Activated CD4-positive, alpha-beta T cell treated with anti-CD3 and anti-CD28 coated beads, Interleukin-2, Interleukin-4, amounts not matched to agents 100 ng/mL and 50 ng/mL, durations not matched to agents 16 hours and 8 hours (primary cell): ENCODE measurements at regions not wholly inside any gene's neighbourhood (a gene's known extent, or its start where the extent isn't known, plus 50 kb on each side); places are given as distances from the start of the nearest gene placed in this dataset.

Experiments
- DNase-seq: peaks from one replicate; pipeline ENCODE4 v3.0.0-alpha.2; 2020; ENCODE audit warnings: low spot score

DNA sequence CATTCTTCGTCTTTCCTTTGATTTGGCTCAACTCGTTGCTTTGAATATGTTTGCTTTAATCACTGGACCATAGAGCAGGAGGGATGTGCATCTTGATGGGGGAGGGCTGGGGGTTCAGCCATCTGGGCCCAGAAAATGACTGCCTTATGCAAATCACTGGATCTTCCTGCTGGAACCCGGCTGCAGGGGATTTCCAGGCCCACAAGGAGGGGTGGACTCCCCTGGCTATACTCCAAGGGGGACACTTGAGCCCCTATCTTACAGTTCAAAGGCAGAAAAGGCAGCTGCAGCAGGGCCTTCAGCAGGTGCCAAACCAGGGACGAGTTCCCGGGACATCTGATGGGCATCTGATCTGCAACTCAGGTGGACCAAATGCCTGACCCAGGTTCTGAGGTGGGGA is 122.5 kb downstream of the DICER1 start:
- DNase-seq: no peak

- no peak for DNase-seq
These were observed 123.4 kb downstream of the DICER1 start for GRCh38 chr14:95033682-95034632.

DNA sequence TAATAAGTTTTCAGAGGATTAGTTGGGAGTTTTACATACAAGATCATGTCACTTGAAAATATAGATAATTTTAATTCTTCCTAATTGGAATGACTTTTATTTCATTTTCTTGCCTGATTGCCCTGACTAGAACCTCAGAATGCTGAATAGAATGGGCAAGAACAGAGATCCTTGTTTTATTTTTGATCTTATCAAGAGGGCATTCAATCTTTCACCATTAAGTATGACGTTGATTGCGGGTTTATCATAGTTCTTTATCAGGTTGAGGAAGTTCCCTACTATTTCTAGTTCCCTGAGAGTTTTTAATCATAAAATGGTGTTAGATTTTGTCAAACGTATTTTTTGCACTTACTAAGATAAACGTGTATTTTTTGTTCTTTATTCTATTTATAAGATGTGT is 124.3 kb downstream of the DICER1 start:
- no peak for DNase-seq

DNA sequence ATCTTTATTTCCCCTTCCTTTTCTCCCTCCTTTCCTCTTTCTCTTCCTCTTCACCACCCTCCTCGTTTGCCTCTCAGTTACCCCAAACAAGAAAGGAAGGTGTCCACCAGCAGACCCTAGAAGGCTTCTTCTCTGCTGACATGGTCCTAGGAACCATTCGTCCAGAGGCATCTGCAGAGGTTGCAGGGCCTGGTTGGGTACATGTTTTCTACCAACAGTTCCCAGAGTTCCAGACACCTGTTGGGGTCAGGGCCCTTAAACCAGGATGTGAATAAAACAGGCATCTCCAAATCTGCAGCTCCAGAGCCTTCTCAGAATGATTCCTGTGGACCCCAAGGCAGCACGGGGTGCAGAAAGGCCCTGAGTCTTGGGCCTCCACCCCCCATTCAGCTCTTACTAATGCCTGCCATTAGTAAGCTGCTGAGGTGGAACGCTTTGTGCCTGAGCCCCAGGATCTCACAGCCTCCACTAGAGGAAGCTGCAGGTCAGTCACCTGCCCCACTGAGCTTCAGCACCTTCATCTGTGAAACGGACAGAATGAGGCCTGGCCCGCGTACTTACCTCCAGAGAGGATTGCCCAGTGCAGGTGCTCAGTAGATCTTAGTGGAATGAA is 130.4 kb downstream of the DICER1 start:
- no peak for DNase-seq

DNA sequence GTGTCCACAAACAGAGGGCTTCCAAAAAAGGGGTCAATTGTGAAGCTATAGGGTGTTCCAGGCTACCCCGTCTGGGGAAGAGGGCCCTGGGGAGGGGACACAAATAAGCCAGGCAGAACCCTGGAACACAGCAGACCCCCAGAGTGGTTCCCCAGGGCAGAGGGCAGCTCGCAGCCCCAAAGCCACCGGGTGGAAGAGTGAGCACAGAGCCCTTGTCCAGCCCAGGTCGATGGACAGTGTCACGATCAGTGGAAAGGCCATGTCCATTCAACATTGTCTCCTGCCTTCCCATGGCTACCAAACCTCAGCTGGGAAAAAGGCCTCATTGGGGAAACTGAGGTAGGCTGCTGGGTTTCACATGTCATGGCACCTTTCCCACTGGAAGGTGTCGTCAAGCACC is 131.4 kb downstream of the DICER1 start:
- DNase-seq: no peak

GRCh38 chr14:95025218-95025617 is 132.1 kb downstream of the DICER1 start:
- no peak for DNase-seq

DNA sequence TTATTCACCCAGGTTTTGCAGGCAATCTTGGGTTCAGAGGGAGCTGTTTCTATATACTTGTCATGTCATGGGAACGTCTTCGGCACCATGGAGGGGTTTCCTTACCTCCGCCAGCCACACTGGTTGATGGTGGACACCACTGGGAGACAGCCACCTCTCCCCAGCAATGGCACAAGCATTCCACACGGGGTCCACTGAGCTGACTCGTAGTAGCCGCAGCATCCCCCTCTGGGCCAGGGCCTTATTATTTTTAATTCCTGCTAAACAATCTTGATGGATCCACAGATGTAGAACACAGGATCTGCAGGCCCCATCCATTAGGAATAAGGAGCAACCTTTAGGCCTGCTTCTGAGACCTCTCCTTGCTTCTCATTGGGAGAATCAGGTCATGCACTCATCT is 132.9 kb downstream of the DICER1 start:
- no peak for DNase-seq

DNA sequence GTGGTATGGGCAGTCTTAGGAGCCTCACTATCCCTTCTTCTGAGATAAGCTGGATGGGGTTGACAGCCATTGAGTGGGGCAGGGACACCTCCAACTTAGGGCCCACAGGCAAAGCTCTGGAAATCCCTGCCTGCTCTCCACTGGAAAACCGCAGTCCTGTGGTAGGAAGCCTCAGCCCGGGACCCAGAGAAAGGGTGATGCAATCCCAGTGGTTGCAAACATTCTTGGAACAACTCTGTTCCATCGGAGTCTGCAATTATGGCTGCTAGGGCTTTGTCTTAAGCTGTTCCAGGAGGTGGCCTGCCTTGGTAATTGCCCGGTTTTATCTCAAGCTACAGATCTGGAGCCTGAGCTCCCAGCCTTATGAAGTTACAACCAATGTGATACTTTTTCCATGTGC is 133.4 kb downstream of the DICER1 start:
- no peak for DNase-seq

- DNase-seq: no peak
These were observed 134.2 kb downstream of the DICER1 start for GRCh38 chr14:95023115-95023514.

DNA sequence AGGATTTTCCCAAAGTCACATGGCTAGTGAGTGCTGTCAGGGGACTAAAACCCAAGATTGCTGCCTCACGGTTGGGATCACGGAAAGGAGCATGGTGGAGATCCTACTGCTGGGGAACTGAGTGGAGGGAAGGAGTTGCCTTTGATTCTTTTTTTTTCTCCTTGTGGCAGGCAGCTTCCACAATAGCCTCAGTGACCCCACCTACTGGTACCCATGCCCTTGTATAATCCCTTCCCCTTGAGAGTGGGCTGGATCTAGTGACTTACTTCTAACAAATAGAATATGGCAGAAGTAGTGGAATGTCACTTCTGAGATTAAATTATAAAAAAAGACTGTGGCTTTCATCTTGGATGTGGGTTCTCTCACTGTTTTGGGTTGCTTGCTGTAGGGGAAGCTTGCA is 135.7 kb downstream of the DICER1 start:
- DNase-seq: no peak

DNA sequence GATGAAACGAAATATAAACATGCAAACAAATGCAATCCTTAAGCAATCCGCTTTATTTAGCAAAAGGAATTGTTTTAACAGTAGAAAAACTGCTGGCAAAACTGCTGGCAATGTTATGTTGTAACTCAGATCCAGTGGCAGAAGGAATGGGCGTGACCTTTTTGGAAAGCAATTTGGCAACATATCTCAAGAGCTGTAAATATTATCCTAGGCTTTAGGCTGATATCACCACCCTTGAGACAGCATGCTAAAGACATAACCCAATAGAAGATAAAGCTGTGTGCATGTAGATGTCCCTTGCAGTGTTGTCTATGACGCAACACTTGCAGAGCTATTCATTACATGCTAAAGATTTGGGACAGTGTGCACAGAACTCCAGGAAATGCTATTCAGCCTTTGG is 138.5 kb downstream of the DICER1 start:
- no peak for DNase-seq

DNA sequence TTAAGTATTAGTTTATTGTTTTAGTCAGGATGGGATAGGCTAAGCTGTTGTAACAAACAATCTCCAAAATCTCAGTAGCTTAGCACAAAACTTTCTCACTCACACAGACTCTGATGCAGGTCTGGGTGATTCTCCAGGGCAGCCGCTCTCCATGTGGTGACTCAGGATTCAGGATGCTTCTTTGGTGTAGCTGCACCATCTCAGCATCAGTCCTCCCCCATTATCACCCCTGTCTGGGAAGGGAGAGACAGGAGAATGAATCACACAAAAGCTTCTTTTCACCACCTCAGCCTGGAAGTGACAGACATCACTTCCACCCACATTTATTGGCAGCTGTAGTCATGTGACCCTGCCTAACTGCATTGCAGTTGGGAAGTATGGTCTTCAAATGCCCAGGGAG is 142.3 kb downstream of the DICER1 start:
- no peak for DNase-seq

- no peak for DNase-seq
These were observed 143.3 kb downstream of the DICER1 start for GRCh38 chr14:95014036-95014435.

- DNase-seq: no peak
These were observed 145.8 kb downstream of the DICER1 start for GRCh38 chr14:95011445-95012006.

- DNase-seq: no peak
These were observed 148.7 kb downstream of the DICER1 start for GRCh38 chr14:95008445-95009217.

DNA sequence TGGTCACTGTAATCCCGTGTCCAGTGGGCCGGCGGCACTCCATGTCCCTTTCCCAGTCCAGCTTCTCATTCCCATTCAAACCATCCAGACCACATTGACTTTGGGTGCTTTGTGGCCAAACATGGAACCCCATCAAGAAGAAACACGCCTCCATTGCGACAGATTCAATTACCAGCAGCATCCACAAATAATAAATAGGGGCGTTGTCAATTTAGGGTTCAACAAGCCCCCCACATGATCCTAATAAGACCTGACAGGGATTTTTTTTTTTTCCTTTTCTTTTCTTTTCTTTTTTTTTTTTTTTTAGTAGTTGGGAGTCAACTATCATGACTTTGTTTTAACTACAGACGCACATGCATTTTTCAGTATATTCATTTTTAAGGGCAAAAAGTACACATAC is 149.4 kb downstream of the DICER1 start:
- DNase-seq: no peak

- no peak for DNase-seq
These were observed 150.8 kb downstream of the DICER1 start for GRCh38 chr14:95006479-95006878.

- DNase-seq: no peak
These were observed 151.3 kb downstream of the DICER1 start for GRCh38 chr14:95006051-95006450.

DNA sequence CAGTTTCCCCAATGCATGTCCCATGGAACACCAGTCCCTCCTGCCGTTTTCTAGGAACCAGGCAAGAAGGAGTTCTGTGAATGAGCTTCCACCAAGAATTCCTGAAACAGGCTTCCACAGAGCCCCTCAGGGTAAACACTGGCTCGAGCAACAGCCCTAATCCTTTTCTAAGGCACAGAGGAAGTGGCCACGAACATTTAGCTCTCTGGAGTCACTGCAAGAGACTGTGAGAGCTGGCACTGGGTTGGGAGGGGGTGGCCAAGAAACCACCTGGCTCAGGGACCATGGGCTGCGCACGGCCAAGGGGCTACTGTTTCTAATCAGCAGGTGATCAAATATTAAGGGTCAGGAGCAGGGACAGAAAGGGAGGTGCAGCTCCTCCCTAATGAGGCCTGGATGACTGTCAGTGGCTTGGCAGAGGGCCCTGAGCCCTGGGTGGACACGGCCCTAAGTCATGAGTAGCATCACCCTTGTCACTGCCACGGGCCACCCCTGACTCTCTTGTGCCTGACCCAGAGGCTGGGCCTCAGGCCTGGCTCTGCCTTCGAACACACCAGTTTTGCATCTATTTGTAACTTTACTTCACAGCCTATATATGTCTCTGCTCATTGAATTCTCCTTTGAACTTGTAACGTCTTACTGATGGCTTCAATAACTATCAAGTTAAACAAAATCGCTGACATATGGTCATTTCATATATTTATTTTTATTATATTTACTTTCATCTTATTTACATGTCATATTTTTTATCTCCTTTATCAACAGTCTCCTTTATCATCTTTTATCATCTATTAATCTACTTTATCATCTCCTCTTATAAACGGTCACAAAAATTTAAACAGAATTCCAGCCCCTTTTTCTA is 154.0 kb downstream of the DICER1 start:
- DNase-seq: no peak

DNA sequence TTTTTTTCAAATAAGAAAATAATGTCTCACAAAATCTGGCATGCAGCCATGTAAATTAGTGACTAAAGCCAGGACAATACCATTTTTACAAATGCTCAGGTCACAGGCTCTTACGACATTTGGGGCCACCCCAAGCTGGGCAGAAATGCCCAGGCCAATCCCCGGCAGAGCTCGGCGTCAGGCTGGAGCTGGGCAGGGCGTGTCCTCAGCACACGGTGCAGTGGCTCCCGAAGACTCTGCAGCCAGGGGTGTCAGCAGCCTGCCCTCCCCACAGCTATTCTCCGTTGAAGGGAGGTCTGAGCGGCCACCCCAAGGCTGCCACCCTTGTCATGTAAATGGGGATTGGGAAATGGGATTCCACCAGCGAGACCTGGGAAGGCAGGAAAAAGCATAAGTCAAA is 158.6 kb downstream of the DICER1 start:
- no peak for DNase-seq

- no peak for DNase-seq
These were observed 159.2 kb downstream of the DICER1 start for GRCh38 chr14:94998110-94998509.

- no peak for DNase-seq
These were observed 161.8 kb downstream of the DICER1 start for GRCh38 chr14:94995551-94995950.
